NOMO-1 (cell line): ENCODE measurements at regions not wholly inside any gene's neighbourhood (a gene's known extent, or its start where the extent isn't known, plus 50 kb on each side); places are given as distances from the start of the nearest gene placed in this dataset.
"Not testable (repeated sequence)": the region's sequence is repeated elsewhere in the genome, so short reads cannot be mapped to it uniquely, and the experiment has no call there.

Experiments
- DNase-seq, 2 experiments: peaks; one replicate each; lab custom pipeline; 2025; ENCODE audit not compliant: unreplicated experiment in 2 of 2; lab: John Stamatoyannopoulos, UW

- no peak for DNase-seq
Measured at GRCh38 chr7:45401155-45401554, 173.0 kb upstream of the ADCY1 start.

GRCh38 chr7:45401851-45402250 lies 172.3 kb upstream of the ADCY1 start:
- no peak for DNase-seq

- peak; percentile 85 to 98 for DNase-seq
Measured at GRCh38 chr7:45402480-45403218, 171.5 kb upstream of the ADCY1 start.

- peak in 1 of 2 experiments; percentile 48 for DNase-seq
Measured at GRCh38 chr7:45404622-45405021, 169.5 kb upstream of the ADCY1 start.

- no peak for DNase-seq
Measured at GRCh38 chr7:45407730-45408408, 166.3 kb upstream of the ADCY1 start.

GRCh38 chr7:45408409-45408737 lies 165.8 kb upstream of the ADCY1 start:
- no peak for DNase-seq

GRCh38 chr7:45410893-45411292 lies 163.3 kb upstream of the ADCY1 start:
- no peak for DNase-seq

- no peak for DNase-seq
Measured at GRCh38 chr7:45413419-45413818, 160.7 kb upstream of the ADCY1 start.

- no peak for DNase-seq
Measured at GRCh38 chr7:45414226-45414625, 159.9 kb upstream of the ADCY1 start.

GRCh38 chr7:45415265-45415664 lies 158.9 kb upstream of the ADCY1 start:
- no peak for DNase-seq

- peak; percentile 80 for DNase-seq
Measured at GRCh38 chr7:45416846-45417245, 157.3 kb upstream of the ADCY1 start.

- DNase-seq, result peak in 1 of 2 experiments; percentile 29
Measured at GRCh38 chr7:45417268-45417667, 156.9 kb upstream of the ADCY1 start.

GRCh38 chr7:45417735-45418134 lies 156.4 kb upstream of the ADCY1 start:
- DNase-seq, result no peak

GRCh38 chr7:45420843-45421495 lies 153.2 kb upstream of the ADCY1 start:
- no peak for DNase-seq

- DNase-seq, result no peak
Measured at GRCh38 chr7:45421806-45422205, 152.4 kb upstream of the ADCY1 start.

- no peak for DNase-seq
Measured at GRCh38 chr7:45430397-45430796, 143.8 kb upstream of the ADCY1 start.

GRCh38 chr7:45434167-45434784 lies 139.9 kb upstream of the ADCY1 start:
- no peak for DNase-seq

GRCh38 chr7:45435131-45435530 lies 139.0 kb upstream of the ADCY1 start:
- no peak for DNase-seq

GRCh38 chr7:45435846-45436245 lies 138.3 kb upstream of the ADCY1 start:
- DNase-seq, result peak; percentile 23 to 80

- DNase-seq, result not testable (repeated sequence)
Measured at GRCh38 chr7:45440776-45441175, 133.4 kb upstream of the ADCY1 start.

GRCh38 chr7:45443263-45443662 lies 130.9 kb upstream of the ADCY1 start:
- DNase-seq, result no peak
